B cell (primary cell): ENCODE measurements at regions not wholly inside any gene's neighbourhood (a gene's known extent, or its start where the extent isn't known, plus 50 kb on each side); places are given as distances from the start of the nearest gene placed in this dataset.

ENCODE experiments used
- ATAC-seq: fragments of 200-7000 bp; cut with Tn5 transposase; one replicate; pipeline ENCODE4 v1.10.0; 2021; ENCODE audit warnings: low read depth, mild to moderate bottlenecking, moderate number of reproducible peaks, moderate library complexity
- CTCF ChIA-PET: fragments of 350-600 bp; sonication (Branson Sonifier 250); formaldehyde crosslinking; loops from one replicate; lab custom pipeline; 2021; ENCODE audit warnings: antibody characterized with exemption, inconsistent platforms; lab: Charles Lee
- POLR2A ChIA-PET: fragments of 350-600 bp; sonication (Branson Sonifier 250); formaldehyde crosslinking; loops from one replicate; lab custom pipeline; 2021; ENCODE audit warnings: antibody characterized with exemption; lab: Charles Lee
- DNase-seq: peaks from one replicate; pipeline ENCODE4 v3.0.0; 2013
- H2AFZ ChIP-seq: 2 replicates; pipeline ENCODE4 v1.6.1; 2012; ENCODE audit warnings: mild to moderate bottlenecking, low read depth, low read length; ENCODE audit not compliant: insufficient read depth, poor library complexity, severe bottlenecking
- H3K27ac ChIP-seq, 2 donors: 1 replicate in 1 of 2; 2 replicates in 1 of 2; pipeline ENCODE4 v1.5.1; 2012 to 2013; ENCODE audit warnings: low read length in 2 of 2, mild to moderate bottlenecking in 2 of 2, moderate library complexity in 1 of 2
- H3K27me3 ChIP-seq, 4 experiments: fragments of 200-600 bp in 1 of 4; sonication (generic) in 1 of 4; replicated peaks in 1 of 4; 1 replicate in 2 of 4; 2 replicates in 2 of 4; pipeline versions ENCODE4 v1.6.1 to v1.7.0; 2013 to 2016; ENCODE audit warnings: low read length in 3 of 4, mild to moderate bottlenecking in 2 of 4, mixed read lengths in 1 of 4, moderate library complexity in 1 of 4; ENCODE audit not compliant: insufficient read depth in 4 of 4, control insufficient read depth in 3 of 4; ENCODE audit errors: control extremely low read depth in 1 of 4
- H3K36me3 ChIP-seq, 2 experiments: replicated peaks in 1 of 2; 1 replicate in 1 of 2; 2 replicates in 1 of 2; pipeline versions ENCODE4 v1.6.1 to v1.7.1; 2013; ENCODE audit warnings: low read length in 1 of 2; ENCODE audit not compliant: insufficient read depth in 2 of 2, control insufficient read depth in 1 of 2; ENCODE audit errors: control extremely low read depth in 1 of 2, extremely low read depth in 1 of 2
- H3K4me1 ChIP-seq, 2 donors: fragments of 200-600 bp in 1 of 2; sonication (generic) in 1 of 2; 1 replicate in 1 of 2; 2 replicates in 1 of 2; pipeline versions ENCODE4 v1.5.1 to v1.6.1; 2013 to 2017; ENCODE audit warnings: low read length in 2 of 2; ENCODE audit not compliant: control insufficient read depth in 2 of 2, insufficient read depth in 2 of 2
- H3K4me2 ChIP-seq: replicated peaks from 2 replicates; pipeline ENCODE3; 2012; ENCODE audit warnings: mild to moderate bottlenecking, low read depth, low read length; ENCODE audit not compliant: poor library complexity, severe bottlenecking
- H3K4me3 ChIP-seq, 5 experiments: fragments of 200-600 bp in 1 of 5; sonication (generic) in 1 of 5; 1 replicate in 3 of 5; 2 replicates in 2 of 5; pipeline versions ENCODE4 v1.5.1 to v1.7.0; 2011 to 2016; ENCODE audit warnings: low read length in 4 of 5, mild to moderate bottlenecking in 4 of 5, low read depth in 2 of 5, control low read depth in 1 of 5, moderate library complexity in 1 of 5; ENCODE audit not compliant: insufficient read depth in 1 of 5; ENCODE audit errors: control extremely low read depth in 1 of 5, extremely low read depth in 1 of 5
- H3K79me2 ChIP-seq: fragments of 200-600 bp; sonication (generic); one replicate; pipeline ENCODE4 v1.6.0; 2016; ENCODE audit warnings: low read length; ENCODE audit not compliant: control insufficient read depth, insufficient read depth
- H3K9ac ChIP-seq: fragments of 200-600 bp; sonication (generic); 2 replicates; pipeline ENCODE4 v1.6.1; 2017; ENCODE audit warnings: mild to moderate bottlenecking, low read length, moderate library complexity
- H3K9me3 ChIP-seq, 3 donors: one replicate each; pipeline versions ENCODE4 v1.6.1 to v1.7.1; 2013; ENCODE audit warnings: low read length in 2 of 3; ENCODE audit not compliant: control insufficient read depth in 2 of 3, insufficient read depth in 1 of 3; ENCODE audit errors: control extremely low read depth in 1 of 3
- H4K20me1 ChIP-seq: 2 replicates; pipeline ENCODE4 v1.6.0; 2012; ENCODE audit warnings: mild to moderate bottlenecking, low read length; ENCODE audit not compliant: insufficient read depth, control insufficient read depth, poor library complexity, severe bottlenecking
- H3K27ac Mint-ChIP-seq: one replicate; pipeline ENCODE4 v1.8.0; 2021; ENCODE audit warnings: mixed read lengths
- H3K27me3 Mint-ChIP-seq: one replicate; pipeline ENCODE4 v1.8.0; 2021; ENCODE audit warnings: mixed read lengths
- H3K4me1 Mint-ChIP-seq: one replicate; pipeline ENCODE4 v1.8.0; 2021; ENCODE audit warnings: mixed read lengths
- H3K4me3 Mint-ChIP-seq: one replicate; pipeline ENCODE4 v1.8.0; 2021; ENCODE audit warnings: mixed read lengths
- H3K9me3 Mint-ChIP-seq: one replicate; pipeline ENCODE4 v1.8.0; 2022; ENCODE audit warnings: mixed read lengths; ENCODE audit not compliant: insufficient read depth
- EZH2 ChIP-seq: IDR thresholded peaks from 2 replicates; pipeline ENCODE4 v1.6.1; 2012; ENCODE audit warnings: borderline replicate concordance, low read depth, mild to moderate bottlenecking, moderate library complexity, low read length; ENCODE audit not compliant: insufficient read depth, poor library complexity, severe bottlenecking
- WGBS: methylation state at CpG from one replicate; pipeline ENCODE4 v1.1.5; 2013; ENCODE audit warnings: missing lambda C conversion rate; ENCODE audit not compliant: insufficient coverage; 5-methylcytosine and 5-hydroxymethylcytosine counted together
- intact Hi-C: fragments of 100-400 bp; cut with micrococcal nuclease; formaldehyde crosslinking; loops from one replicate; pipeline ENCODE4 v1.10.0; 2022
- TF ChIP-seq, protein P1 (sequence below): fragments of 200-600 bp; IDR thresholded peaks from one replicate; pipeline ENCODE4 v1.8.0; 2022; ENCODE audit warnings: antibody characterized with exemption, mild to moderate bottlenecking

DNA sequence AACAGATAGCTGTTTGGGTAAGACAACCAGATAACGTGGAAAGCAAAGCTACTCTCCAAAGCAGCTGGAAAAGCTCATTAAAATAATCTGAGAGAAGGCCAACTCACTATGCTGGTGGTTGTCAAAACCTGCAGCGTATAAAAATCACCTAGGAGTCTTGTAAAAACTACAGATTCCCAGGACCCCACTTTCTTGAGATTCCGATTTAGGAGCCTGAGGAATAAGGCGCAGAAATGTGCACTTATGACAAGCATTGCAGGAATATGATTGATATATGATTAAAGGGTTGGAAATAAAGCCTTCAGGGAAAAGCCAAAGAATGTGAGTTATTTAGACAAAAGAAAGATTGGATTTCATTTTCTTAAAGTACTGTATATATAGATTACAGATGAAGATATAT is 285.0 kb upstream of the PTGER4 start:
- CTCF ChIA-PET = no interaction called here
- H3K36me3 ChIP-seq = no peaks in the 10 kb centered on the region
- H3K27ac ChIP-seq = no peak overlapping the region
- ATAC-seq (no peak), DNase-seq (no peak)
- no peaks in the 10 kb centered on the region for H4K20me1 ChIP-seq
- H3K9ac ChIP-seq = no peak overlapping the region
- Mint-ChIP-seq H3K4me3 (no peak overlapping the region), H3K9me3 (no peaks in the 10 kb centered on the region), H3K27me3 (no peaks in the 10 kb centered on the region), H3K4me1 (peaks cover 5% of the 10 kb centered on the region), H3K27ac (no peak overlapping the region)
- H3K4me2 ChIP-seq = no peak overlapping the region
- no peaks in the 10 kb centered on the region for H3K27me3 ChIP-seq
- POLR2A ChIA-PET = no interaction called here
- H3K79me2 ChIP-seq = no peaks in the 10 kb centered on the region
- H2AFZ ChIP-seq = no peak overlapping the region
- TF ChIP-seq, protein P1, sequence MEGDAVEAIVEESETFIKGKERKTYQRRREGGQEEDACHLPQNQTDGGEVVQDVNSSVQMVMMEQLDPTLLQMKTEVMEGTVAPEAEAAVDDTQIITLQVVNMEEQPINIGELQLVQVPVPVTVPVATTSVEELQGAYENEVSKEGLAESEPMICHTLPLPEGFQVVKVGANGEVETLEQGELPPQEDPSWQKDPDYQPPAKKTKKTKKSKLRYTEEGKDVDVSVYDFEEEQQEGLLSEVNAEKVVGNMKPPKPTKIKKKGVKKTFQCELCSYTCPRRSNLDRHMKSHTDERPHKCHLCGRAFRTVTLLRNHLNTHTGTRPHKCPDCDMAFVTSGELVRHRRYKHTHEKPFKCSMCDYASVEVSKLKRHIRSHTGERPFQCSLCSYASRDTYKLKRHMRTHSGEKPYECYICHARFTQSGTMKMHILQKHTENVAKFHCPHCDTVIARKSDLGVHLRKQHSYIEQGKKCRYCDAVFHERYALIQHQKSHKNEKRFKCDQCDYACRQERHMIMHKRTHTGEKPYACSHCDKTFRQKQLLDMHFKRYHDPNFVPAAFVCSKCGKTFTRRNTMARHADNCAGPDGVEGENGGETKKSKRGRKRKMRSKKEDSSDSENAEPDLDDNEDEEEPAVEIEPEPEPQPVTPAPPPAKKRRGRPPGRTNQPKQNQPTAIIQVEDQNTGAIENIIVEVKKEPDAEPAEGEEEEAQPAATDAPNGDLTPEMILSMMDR = no peak
- TF ChIP-seq EZH2 = no peak
- no peaks in the 10 kb centered on the region for H3K9me3 ChIP-seq
- intact Hi-C loops = no loop called here
- 100% methylated on average over 1 of the region's 4 CpGs for WGBS
- H3K4me1 ChIP-seq = no peaks in the 10 kb centered on the region
- no peak overlapping the region for H3K4me3 ChIP-seq

DNA sequence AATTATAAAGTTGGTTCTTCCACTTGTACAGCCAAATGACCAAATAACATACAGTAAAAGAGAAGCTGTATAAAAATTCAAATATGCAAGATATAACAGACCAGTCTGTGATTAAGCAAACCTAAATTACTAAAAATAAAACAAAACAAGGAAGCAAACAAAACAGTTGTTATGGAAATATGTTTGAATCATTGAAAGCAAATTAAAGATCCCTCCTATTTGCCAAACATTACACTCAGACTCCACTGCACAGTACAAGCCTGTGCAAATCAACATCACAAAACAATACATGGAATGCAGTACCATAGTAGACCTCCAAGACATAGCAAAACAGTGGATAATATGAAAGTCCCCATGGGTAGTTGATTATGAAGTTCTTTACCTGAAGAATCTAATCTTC is 288.1 kb upstream of the PTGER4 start:
- ChIA-PET CTCF (no interaction called here), POLR2A (no interaction called here)
- Histone ChIP-seq H3K4me1 (peaks cover 8 to 22% of the 10 kb centered on the region in 2 donors), H3K9me3 (no peaks in the 10 kb centered on the region), H3K27me3 (no peaks in the 10 kb centered on the region), H3K4me2 (no peak overlapping the region), H3K79me2 (no peaks in the 10 kb centered on the region), H3K4me3 (no peak overlapping the region), H4K20me1 (no peaks in the 10 kb centered on the region), H2AFZ (no peak overlapping the region), H3K36me3 (no peaks in the 10 kb centered on the region), H3K27ac (no peak overlapping the region), H3K9ac (no peak overlapping the region)
- no peak for DNase-seq
- peaks cover 18% of the 10 kb centered on the region for H3K4me1 Mint-ChIP-seq
- no peak for ATAC-seq
- intact Hi-C loops = no loop called here
- TF ChIP-seq, protein P1 = no peak
- H3K27ac Mint-ChIP-seq = no peak overlapping the region
- no peak overlapping the region for H3K4me3 Mint-ChIP-seq
- H3K9me3 Mint-ChIP-seq = no peaks in the 10 kb centered on the region
- no peaks in the 10 kb centered on the region for H3K27me3 Mint-ChIP-seq
